ENCODE measurements at regions not wholly inside any gene's neighbourhood (a gene's known extent, or its start where the extent isn't known, plus 50 kb on each side); places are given as distances from the start of the nearest gene placed in this dataset.
"Not testable (repeated sequence)": the region's sequence is repeated elsewhere in the genome, so short reads cannot be mapped to it uniquely, and the experiment has no call there.

GRCh38 chr2:84040281-84040680 lies 418.8 kb downstream of the SUCLG1 start:
- no peak for ATAC-seq

DNA sequence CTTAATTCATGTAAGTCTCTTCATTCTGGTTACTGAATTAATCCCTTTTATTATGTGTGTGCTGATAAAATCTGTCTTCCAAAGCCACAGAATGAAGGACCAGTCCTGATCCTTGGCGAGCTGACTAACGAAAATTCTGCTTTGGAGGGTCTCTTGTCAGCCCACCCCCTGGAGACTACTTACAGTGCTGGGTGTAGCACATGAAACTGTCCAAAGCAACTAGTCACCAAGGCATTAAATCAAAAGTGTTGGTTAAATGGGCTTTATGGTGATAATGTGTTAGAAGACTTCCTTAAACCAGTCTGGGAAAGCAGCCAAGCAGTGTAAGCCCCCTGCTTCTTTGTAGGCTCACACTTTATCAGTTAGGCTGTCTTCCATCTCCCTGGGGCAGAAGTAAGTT lies 420.2 kb downstream of the SUCLG1 start:
- ATAC-seq, result no peak

- no peak for ATAC-seq
Observed at GRCh38 chr2:84033347-84033974, 425.6 kb downstream of the SUCLG1 start.

- ATAC-seq, result no peak
Observed at GRCh38 chr2:84031312-84032050, 427.6 kb downstream of the SUCLG1 start.

- ATAC-seq, result no peak
Observed at GRCh38 chr2:84029903-84030575, 429.0 kb downstream of the SUCLG1 start.

- no peak for ATAC-seq
Observed at GRCh38 chr2:84026818-84027217, 432.3 kb downstream of the SUCLG1 start.

GRCh38 chr2:84022810-84023431 lies 436.2 kb downstream of the SUCLG1 start:
- ATAC-seq, result no peak

GRCh38 chr2:84017010-84017409 lies 442.1 kb downstream of the SUCLG1 start:
- no peak for ATAC-seq

DNA sequence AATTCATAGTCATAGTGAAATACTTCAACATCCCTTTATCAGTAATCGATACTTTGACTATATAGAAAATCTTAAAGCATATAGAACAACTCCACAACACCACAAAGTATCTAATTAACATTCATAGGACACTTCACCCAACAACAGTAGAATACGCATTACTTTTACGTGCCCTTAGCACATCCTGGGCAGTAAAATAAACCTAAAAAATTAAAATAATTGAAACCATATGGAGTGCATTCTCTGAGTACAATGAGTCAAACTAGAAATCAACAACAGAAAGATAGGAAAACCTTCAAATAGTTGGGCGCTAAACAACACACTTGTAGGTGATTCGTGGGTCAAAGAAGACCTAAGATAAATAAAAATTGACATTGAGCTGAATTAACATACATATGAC lies 442.9 kb downstream of the SUCLG1 start:
- no peak for ATAC-seq

- no peak for ATAC-seq
Observed at GRCh38 chr2:83997889-83998288, 461.2 kb downstream of the SUCLG1 start.

- no peak for ATAC-seq
Observed at GRCh38 chr2:83994633-83995179, 464.4 kb downstream of the SUCLG1 start.

- ATAC-seq, result no peak
Observed at GRCh38 chr2:83993873-83994632, 465.0 kb downstream of the SUCLG1 start.

GRCh38 chr2:83991992-83992391 lies 467.1 kb downstream of the SUCLG1 start:
- ATAC-seq, result no peak

DNA sequence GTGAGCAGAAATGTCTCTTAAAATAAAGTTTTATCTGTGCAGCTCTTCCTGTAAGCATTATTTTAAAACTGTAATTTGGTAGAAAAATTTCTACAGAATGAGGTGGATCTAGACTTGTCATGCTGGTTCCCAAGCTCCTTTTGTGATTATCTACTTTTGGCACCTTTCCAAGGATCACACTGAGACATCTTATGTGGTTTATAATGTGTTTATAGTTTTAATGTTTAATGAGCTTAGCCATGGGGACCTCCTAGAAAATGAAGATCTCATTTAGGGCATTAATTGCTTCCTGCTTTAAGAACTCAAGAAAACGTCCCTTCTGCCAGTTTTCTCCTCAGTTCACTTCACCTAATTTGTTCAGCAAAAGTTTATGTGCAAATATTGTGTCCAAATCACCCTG lies 468.4 kb downstream of the SUCLG1 start:
- ATAC-seq, result no peak

DNA sequence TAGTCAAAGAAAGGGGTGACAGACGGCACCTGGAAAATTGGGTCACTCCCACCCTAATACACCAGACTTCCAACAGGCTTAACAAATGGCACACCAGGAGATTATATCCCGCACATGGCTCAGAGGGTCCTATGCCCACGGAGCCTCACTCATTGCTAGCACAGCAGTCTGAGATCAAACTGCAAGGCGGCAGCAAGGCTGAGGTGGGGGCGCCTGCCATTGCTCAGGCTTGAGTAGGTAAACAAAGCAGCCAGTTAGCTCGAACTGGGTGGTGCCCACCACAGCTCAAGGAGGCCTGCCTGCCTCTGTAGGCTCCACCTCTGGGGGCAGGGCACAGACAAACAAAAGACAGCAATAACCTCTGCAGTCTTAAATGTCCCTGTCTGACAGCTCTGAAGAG lies 482.5 kb downstream of the SUCLG1 start:
- ATAC-seq, result not testable (repeated sequence)

DNA sequence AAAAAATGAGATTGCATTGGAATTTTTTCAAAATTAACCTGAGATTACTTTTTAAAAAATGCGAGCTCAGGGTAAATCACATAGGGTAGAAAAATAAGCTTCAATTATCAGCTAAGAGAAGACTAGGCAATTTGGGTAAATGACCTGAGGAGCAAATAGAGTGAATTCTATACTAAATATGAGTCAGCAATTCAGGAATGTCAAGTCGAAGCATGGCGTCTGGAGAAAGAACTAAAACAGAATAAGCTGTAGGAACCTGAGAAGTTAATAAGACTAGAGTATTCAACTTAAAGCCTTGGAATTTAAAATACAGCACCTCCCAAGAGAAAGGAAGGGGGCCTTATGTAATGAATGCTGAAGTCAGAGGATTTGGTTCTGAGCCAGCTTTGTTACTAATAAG lies 487.0 kb downstream of the SUCLG1 start:
- ATAC-seq, result no peak

DNA sequence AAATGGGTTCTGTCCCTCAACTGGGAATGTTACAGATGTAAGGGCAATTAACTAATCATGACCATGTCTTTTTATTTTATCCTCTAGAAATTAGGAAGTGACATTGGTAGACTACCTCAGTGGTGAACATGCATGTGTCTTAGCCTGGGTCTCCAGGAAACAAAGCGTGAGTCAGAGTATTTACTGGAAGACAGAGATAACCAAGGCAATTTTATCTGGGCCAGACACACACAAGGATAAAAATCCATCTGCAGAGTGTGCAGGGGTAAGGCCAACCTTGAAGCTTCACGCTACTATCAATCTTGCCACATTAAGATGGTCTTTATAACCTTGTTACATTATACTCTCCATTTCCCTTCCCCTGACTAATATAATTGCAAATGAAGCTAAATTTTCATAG lies 487.5 kb downstream of the SUCLG1 start:
- ATAC-seq, result no peak

DNA sequence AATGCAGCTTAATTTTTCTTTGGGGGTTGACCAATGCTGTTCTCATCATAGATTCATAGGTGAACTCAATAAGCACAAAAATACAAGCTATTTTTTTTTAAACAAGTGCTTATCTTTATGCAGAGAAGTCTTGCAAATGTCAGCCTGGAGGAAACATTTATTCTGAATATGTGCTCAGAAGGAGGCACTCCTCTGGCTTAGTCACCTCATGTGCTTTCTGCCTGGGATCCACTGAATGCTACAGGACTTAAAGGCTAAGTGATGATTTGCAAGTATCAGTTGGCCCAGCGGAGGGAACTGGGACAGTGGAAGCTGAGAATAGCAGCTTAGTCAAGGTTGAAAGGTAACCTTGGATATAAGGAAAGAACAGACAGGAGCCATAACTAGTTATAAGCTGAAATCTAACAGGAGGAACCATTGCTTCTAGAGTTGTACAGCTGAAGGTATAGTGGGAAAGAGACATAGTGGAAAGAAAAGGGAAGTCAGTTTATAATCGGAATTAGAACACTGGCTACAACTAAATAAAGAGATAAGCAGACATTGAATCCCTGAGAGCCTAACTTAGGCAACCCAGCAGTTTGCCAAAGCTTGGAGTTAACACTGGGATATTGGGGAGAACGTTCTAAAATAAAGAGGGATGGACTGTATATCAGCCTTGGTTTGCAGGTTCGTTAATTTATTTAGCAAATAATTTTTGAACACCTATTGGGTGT lies 488.7 kb downstream of the SUCLG1 start:
- ATAC-seq, result no peak

GRCh38 chr2:83969085-83969484 lies 490.0 kb downstream of the SUCLG1 start:
- ATAC-seq, result no peak

- no peak for ATAC-seq
Observed at GRCh38 chr2:83967854-83968253, 491.2 kb downstream of the SUCLG1 start.

DNA sequence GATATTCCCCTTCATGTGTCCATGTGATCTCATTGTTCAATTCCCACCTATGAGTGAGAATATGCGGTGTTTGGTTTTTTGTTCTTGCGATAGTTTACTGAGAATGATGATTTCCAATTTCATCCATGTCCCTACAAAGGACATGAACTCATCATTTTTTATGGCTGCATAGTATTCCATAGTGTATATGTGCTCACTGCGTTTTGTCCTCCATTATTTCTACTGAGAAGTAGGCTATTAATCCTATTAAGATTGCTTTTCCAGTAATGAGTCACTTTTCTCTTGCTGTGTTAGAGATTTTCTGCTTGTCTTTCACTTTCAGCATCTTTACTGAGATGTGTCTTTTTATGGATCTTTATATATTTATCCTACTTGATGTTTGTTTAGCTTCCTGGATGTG lies 492.1 kb downstream of the SUCLG1 start:
- ATAC-seq, result not testable (repeated sequence)

DNA sequence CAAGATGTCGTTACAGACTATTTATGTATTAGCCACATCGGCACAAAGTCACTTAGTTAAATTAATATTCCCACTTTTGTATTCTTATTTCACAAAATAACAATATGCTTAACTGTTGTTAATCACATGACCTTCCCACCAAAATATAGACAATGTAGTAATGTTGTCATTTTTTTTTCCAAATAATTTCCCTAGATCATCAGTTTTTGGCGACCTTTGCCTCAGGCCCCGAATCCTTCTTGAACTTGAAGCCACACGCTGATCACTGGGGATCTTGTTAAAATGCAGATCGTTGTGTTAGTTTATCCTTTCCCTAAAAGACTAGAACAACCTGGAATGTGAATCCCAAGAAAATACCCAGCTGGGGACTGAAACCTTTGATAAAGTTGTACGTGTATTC lies 497.6 kb downstream of the SUCLG1 start:
- ATAC-seq, result no peak

All from activated CD4-positive, CD25-positive, alpha-beta regulatory T cell treated with anti-CD3 and anti-CD28 coated beads, Interleukin-2, amount 50 U/mL, for 24 hours (primary cell).